HG03159 (cell line): ENCODE measurements at regions not wholly inside any gene's neighbourhood (a gene's known extent, or its start where the extent isn't known, plus 50 kb on each side); places are given as distances from the start of the nearest gene placed in this dataset.
A peak's percentile ranks its signal among the peaks of the same experiment; 100 is the strongest.

ENCODE experiments used
- ATAC-seq: cut with Tn5 transposase; IDR thresholded peaks from one replicate; pipeline ENCODE4 v1.9.1; 2021; ENCODE audit warnings: mild to moderate bottlenecking, moderate library complexity; ENCODE audit not compliant: unreplicated experiment

DNA sequence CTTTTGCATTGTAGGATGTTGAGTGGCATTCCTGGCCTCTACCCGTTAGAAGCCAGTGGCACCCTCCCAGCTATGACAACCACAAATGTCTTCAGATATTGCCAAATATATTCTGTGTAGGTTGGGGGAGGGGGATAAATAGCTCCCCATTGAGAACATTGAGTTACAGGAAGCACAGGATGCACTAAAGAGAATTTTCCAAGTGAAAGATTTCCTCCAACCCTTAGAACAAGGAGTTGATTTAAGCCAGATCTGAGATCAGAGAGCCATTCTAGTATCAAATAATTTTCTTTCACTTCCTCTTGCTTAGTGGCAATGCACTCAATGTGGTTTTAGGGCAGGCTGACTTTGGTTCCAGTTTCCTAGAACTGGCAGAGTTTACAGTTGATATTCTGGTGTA, 436.6 kb downstream of the C4orf33 start:
- ATAC-seq: peak; percentile 96

DNA sequence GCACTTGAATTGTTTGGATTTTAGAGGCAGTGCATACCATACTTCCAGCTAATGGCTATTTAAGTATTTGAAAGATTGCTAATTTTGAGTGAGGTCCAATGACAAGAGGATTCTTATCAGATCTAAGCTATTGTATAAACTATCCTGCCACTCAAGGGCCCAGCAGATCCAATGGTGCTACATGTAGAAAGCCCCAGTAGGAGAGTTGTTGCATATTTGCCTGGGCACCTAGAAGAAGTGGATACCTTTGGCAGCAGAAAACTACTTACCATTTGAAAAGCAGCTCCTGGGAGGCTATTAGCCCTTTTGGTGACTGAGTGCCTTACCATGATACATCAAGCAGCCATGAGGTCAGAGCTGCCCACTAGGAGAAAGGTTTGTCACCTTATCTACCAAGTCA, 447.3 kb downstream of the C4orf33 start:
- ATAC-seq: no peak

GRCh38 chr4:129545599-129546278, 449.8 kb downstream of the C4orf33 start:
- no peak for ATAC-seq

DNA sequence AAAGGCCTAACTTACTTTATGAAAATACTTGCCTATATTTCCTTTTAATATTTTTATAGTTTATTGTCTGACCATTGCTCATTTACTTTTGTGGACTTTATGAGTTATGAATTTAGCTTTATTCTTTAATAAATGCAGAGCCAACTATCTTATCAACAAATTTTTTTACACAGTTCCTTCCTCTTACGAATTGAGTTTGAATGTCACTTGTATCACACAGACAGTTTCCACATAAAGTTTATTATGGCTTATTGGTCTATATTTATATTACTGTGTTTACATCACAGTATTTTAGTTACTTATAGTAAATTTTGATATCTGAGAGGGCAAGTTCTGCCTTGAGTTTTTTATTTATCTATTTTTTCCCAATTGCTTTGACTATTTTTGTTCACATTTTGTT, 450.6 kb downstream of the C4orf33 start:
- ATAC-seq: no peak

DNA sequence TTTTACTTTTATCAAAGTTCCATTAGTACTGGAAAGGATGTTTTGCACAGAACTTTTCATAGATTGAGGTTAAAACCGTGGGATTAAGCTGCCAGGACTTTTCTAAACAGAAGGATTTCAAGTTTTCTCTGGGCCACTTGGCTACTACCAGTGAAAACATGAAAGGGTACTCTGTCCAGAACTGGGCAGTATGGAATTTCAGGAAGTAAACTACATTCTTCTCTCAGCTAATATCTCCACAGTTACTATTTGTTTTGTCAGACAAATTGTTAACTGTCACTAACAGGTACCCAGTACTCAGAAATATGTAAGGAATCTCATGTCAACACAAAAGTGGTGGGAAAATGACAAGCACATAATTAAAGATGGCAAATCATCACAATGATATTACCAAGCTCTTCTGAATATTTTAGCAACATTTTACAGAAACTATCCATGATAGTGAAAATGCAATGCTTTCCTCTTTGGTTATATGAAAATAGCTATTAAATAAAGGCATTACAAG, 454.4 kb downstream of the C4orf33 start:
- ATAC-seq: no peak

GRCh38 chr4:129561280-129561679, 465.3 kb downstream of the C4orf33 start:
- no peak for ATAC-seq

DNA sequence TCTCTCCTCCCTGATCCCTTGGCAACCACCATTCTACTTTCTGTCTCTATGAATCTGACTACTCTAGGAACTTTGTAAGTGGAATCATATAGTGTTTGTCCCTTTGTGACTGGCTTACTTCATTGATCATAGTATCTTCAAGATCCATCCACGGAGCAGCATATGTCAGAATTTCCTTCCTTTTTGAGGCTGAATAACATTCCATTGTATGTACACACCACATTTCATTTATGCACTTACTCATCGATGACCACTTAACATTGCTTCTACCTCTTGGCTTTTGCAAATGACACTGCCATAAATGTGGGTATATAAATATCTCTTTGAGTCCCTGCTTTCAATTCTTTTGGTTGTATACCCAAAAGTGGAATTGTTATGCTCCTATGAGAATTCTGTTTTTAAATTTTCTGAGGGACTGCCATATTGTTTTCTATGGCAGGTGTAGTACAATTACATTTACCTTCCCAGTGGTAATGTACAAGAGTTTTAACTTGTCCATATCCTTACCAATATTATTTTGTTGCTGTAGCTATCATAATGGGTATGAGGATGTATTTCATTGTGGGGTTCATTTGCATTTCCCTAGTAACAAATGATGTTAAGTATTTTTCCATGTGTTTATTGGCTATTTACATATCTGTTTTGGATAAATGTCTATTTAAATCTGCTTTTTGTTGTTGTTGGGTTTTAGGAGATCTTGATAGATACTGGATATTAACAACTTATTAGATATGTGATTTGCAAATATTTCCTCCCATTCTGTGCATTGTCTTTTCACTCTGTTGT, 466.1 kb downstream of the C4orf33 start:
- ATAC-seq: no peak

DNA sequence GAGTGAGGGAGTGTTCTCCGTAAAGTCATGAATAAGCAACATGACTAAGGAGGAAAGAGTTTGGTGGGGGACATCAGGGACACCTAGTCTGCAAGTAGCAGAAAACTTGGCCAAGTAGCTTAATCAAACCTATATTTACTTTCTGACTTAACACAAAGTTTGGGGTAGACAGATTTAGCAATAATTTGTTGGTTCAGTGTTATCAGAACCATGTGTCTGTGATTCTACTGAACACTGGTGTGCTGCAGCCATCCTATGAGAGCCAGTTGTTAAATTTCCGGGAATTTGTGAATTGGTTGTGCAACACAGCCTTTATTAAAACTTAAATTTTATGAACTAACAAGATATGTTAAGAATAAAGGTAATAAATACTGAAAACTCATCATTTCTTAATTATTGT, 469.3 kb downstream of the C4orf33 start:
- ATAC-seq: no peak

DNA sequence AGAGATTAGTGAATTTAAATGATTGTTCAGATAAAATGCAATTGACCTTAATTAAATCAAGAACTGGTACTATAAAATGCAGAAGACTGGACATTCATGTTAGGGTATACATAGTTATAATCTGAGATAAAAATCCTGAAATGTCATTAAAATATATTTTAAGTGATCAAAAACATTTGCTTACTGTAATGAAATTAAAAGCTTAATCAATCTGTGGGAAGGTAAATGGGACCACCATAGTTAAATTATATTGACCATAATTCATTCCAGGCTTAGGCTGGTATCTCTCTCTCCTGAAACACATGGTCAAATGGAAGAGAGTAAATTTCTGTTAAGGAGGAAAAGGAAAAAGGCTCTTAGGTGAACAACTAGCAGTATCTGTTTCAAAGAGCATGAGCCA, 474.4 kb downstream of the C4orf33 start:
- no peak for ATAC-seq

DNA sequence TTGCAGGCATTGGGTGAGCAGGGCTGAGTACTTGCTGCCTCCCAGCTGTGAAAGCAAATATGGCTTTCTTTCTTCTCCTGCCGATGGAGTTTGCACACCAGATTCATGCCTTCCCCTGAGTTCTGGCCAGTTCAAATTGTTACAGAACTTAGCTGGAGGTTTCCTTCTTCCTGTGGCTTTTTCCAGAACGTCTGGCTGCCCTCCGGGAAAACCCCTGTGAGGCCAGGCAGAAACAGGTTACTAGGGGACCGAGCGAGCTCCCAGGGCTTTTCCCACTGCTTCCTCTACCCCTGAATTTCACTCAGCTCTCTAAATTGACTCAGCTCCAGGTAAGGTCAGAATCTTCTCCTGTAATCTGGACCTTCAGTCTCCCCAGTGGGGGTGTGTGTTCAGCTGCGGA, 482.4 kb downstream of the C4orf33 start:
- no peak for ATAC-seq

GRCh38 chr4:129581305-129581704, 485.4 kb downstream of the C4orf33 start:
- ATAC-seq: no peak

- no peak for ATAC-seq
Measured at GRCh38 chr4:129583868-129584267, 487.9 kb downstream of the C4orf33 start.

DNA sequence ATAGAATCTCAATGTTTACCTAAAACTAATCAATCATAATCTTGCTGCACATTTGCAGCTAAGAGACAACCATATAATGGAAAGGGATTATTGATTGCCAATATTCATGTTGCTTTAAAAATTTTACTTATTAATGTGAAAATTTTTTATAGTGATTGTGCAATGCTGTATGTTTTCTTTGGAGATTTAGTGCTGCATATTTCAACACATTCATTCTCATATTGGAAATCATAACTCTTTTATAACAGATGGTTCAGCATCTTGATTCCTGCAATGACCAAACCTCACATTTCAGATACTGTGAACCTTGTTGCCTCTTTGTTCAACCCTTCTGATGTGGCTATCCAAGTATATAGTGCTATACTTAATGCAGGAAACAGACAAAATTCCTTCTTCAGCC, 502.6 kb downstream of the C4orf33 start:
- ATAC-seq: no peak

GRCh38 chr4:129600898-129601297, 504.9 kb downstream of the C4orf33 start:
- no peak for ATAC-seq

- ATAC-seq: no peak
Measured at GRCh38 chr4:129602447-129602846, 506.5 kb downstream of the C4orf33 start.

- ATAC-seq: no peak
Measured at GRCh38 chr4:129603241-129603931, 507.4 kb downstream of the C4orf33 start.

DNA sequence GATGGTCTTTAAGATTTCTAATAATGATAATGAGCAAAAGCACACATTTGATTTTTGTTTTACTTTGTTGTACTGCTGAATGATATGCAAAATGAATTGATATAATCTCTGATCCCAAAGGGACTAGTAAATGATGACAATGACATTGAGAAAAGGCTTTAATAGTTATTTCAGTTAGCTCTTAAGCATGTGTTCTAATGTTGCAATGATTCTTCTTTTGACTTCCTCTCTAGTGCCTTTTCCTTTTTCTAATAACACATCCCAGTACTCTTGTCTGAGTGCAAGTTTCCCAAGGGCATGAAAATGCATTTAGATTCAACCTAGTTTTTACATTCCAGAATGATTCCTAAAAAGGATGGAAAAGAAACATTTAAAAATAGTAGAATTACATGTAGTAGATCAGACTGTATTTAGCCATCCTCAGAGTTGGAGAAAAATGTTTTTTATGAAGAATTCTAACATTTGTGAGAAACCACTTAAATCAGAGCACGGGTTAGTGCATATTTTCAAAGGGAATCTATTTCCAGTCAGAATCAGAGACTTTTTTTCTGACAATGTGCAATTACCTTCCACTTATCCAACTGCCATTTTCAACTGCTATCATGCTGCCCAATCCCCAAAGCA, 508.8 kb downstream of the C4orf33 start:
- ATAC-seq: no peak

- no peak for ATAC-seq
Measured at GRCh38 chr4:129614611-129615010, 518.7 kb downstream of the C4orf33 start.

GRCh38 chr4:129622566-129622965, 526.6 kb downstream of the C4orf33 start:
- no peak for ATAC-seq

DNA sequence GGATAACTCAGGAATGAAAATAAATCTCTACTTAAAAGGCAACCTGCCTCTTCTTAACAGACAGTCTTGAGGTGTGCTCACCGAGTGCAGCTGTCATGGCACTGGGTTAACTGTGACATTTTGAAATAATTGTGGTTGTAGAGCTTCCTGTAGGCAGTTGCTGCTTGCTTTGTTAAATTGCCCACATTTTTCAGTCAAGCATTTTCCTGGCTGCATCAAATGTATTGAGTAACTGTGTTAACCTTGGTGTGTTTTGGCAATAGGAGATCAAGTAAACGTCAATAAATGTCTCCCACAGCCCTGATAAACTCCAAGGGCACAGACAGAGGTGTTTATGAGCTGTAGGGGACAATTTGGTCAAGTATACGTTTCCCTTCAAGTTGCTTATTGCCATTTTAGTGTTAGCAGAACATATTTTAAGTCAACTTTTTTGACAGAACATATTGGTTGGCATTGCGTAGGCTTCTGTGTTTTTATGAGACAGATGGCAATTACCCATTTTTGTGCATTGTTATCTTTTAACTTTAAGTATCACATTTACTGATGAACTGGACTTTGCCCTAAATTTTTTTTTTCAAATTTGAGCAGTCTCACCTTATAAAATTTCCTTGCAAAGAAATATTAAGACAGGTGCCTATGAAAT, 527.4 kb downstream of the C4orf33 start:
- ATAC-seq: no peak

DNA sequence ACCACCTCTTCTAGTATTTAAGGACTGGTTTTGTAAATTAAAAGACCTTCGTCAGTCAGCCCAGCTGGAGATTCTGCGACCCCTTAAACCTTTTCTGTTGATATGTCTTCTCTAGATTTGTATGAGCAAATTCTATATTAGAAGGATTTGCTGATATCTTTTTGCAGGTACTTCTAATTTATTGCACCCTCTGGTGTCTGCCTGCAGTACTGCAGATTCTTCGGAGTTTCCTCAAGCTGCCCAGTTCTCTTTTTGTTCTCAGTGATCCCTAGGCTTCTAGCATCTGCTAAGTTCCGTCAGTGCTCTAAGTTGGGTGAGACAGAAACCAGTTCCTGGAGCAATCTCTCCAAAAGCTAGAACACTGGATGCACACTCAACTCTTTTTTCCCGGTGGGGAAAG, 545.2 kb downstream of the C4orf33 start:
- ATAC-seq: peak; percentile 88
